ENCODE measurements at regions not wholly inside any gene's neighbourhood (a gene's known extent, or its start where the extent isn't known, plus 50 kb on each side); places are given as distances from the start of the nearest gene placed in this dataset.

- H3K4me3 ChIP-seq (ENCODE audit: low read depth, low read length), result no peak overlapping the region
- DNase-seq (ENCODE audit: low read depth), result no peak
- TF ChIP-seq, protein P1, sequence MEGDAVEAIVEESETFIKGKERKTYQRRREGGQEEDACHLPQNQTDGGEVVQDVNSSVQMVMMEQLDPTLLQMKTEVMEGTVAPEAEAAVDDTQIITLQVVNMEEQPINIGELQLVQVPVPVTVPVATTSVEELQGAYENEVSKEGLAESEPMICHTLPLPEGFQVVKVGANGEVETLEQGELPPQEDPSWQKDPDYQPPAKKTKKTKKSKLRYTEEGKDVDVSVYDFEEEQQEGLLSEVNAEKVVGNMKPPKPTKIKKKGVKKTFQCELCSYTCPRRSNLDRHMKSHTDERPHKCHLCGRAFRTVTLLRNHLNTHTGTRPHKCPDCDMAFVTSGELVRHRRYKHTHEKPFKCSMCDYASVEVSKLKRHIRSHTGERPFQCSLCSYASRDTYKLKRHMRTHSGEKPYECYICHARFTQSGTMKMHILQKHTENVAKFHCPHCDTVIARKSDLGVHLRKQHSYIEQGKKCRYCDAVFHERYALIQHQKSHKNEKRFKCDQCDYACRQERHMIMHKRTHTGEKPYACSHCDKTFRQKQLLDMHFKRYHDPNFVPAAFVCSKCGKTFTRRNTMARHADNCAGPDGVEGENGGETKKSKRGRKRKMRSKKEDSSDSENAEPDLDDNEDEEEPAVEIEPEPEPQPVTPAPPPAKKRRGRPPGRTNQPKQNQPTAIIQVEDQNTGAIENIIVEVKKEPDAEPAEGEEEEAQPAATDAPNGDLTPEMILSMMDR (IDR thresholded peaks at IDR 0.05; ENCODE audit: insufficient read depth, low read depth, low read length, missing control alignments), result no peak
These were observed 411.9 kb upstream of the MARCKS start for GRCh38 chr6:113445201-113445600.

DNA sequence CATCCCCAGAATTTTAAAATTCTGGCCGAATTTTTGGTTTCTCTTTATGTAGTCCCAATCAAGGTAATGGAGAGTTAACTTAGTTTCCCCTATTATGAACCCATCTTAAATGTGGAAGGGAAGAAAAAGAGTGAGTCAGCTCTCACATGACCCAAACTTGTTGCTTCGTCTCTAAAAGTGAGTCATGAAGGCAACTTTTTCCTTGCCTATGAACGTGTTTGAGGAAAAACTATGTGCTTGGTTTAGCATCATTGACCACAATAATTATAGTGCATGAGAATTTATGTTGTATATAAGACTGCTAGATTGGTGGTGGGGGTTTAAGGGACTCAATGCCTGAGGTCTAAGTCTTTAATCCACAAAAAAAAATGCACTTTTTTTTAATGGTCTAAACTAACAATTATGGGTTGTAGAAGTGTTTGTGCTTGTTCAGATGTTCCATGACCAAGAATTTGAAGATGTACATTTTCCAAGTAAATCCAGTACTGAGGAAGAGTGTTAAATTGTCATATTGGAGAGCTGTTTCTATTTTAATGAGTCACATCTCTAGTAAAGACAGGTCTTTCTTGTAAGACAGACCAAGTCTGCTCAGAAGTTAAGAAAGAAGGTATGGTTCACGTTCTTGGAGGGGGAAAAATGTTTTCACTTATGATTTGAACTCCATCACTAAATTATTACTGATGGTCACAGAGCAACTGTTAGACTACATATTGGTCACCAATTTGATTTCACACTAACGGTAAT lies 409.9 kb upstream of the MARCKS start:
- H3K4me3 ChIP-seq (ENCODE audit: low read depth, low read length), result no peak overlapping the region
- TF ChIP-seq, protein P1 (IDR thresholded peaks at IDR 0.05; ENCODE audit: insufficient read depth, low read depth, low read length, missing control alignments), result no peak
- no peak for DNase-seq (ENCODE audit: low read depth)

GRCh38 chr6:113449051-113449450 lies 408.1 kb upstream of the MARCKS start:
- TF ChIP-seq, protein P1 (IDR thresholded peaks at IDR 0.05; ENCODE audit: insufficient read depth, low read depth, low read length, missing control alignments), result no peak
- DNase-seq (ENCODE audit: low read depth), result no peak
- H3K4me3 ChIP-seq (ENCODE audit: low read depth, low read length), result no peak overlapping the region

- TF ChIP-seq, protein P1 (IDR thresholded peaks at IDR 0.05; ENCODE audit: insufficient read depth, low read depth, low read length, missing control alignments), result no peak
- H3K4me3 ChIP-seq (ENCODE audit: low read depth, low read length), result no peak overlapping the region
- DNase-seq (ENCODE audit: low read depth), result no peak
These were observed 407.1 kb upstream of the MARCKS start for GRCh38 chr6:113450061-113450465.

DNA sequence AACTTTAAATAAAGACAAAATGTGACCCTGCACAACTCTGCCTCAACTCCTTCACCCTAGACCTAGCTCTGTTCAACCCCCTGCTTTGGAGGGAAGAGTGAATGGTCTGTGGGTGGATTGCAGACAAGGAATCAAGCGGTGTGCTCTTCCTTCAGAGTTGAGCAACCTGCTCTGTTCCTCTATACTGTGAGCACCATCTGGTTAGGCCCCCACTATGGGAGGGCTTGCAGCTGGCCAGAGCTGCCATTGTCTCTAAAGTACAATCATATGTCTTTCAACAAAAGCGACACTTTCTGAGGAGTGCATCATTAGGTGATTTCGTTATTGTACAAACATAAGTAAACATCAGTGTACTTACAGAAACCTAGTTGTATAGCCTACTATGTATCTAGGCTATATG lies 406.1 kb upstream of the MARCKS start:
- H3K4me3 ChIP-seq (ENCODE audit: low read depth, low read length), result no peak overlapping the region
- DNase-seq (ENCODE audit: low read depth), result no peak
- TF ChIP-seq, protein P1 (IDR thresholded peaks at IDR 0.05; ENCODE audit: insufficient read depth, low read depth, low read length, missing control alignments), result no peak

GRCh38 chr6:113457198-113457597 lies 399.9 kb upstream of the MARCKS start:
- H3K4me3 ChIP-seq (ENCODE audit: low read depth, low read length), result no peak overlapping the region
- TF ChIP-seq, protein P1 (IDR thresholded peaks at IDR 0.05; ENCODE audit: insufficient read depth, low read depth, low read length, missing control alignments), result no peak
- DNase-seq (ENCODE audit: low read depth), result no peak

DNA sequence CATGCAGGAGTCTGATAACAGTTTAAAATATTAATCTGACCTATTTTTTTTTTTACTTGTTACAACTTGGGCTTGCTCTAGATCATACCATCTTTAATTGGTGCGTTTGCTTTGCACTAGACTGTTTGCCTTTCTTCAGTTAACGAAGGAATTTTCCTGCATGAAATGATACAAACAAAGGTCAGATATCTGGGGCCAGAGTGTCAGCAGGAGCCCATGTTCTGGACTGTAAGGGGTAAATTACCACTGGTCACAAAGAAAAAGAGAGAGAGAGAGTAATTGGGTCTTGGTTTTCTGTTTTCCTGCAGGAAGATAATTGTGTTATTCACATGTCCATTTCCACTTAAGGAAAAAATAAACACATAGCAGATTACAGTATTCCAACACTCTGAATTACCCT lies 399.4 kb upstream of the MARCKS start:
- no peak for DNase-seq (ENCODE audit: low read depth)
- TF ChIP-seq, protein P1 (IDR thresholded peaks at IDR 0.05; ENCODE audit: insufficient read depth, low read depth, low read length, missing control alignments), result no peak
- no peak overlapping the region for H3K4me3 ChIP-seq (ENCODE audit: low read depth, low read length)

Data from GM12865 (cell line).